ENCODE measurements at regions not wholly inside any gene's neighbourhood (a gene's known extent, or its start where the extent isn't known, plus 50 kb on each side); places are given as distances from the start of the nearest gene placed in this dataset.

DNA sequence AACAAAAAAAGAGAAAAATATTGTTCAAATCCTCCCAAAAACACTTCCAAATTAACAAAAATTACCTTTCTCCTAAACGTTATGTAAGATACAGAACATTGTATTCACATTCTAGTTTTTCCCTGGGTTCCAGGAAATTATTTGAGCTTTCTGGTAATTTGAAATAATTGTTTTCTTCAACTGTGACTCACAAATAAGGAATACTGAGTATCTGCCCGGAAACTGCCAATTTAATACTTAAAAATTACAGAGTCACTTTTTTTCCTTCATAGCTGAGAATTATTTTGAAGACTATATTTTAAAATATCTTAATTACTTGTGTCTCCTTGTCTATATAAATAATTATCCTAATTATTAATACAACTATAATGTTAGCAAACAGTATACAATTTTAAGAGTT is 709.0 kb upstream of the ARGLU1 start:
- TF ChIP-seq, protein P1, sequence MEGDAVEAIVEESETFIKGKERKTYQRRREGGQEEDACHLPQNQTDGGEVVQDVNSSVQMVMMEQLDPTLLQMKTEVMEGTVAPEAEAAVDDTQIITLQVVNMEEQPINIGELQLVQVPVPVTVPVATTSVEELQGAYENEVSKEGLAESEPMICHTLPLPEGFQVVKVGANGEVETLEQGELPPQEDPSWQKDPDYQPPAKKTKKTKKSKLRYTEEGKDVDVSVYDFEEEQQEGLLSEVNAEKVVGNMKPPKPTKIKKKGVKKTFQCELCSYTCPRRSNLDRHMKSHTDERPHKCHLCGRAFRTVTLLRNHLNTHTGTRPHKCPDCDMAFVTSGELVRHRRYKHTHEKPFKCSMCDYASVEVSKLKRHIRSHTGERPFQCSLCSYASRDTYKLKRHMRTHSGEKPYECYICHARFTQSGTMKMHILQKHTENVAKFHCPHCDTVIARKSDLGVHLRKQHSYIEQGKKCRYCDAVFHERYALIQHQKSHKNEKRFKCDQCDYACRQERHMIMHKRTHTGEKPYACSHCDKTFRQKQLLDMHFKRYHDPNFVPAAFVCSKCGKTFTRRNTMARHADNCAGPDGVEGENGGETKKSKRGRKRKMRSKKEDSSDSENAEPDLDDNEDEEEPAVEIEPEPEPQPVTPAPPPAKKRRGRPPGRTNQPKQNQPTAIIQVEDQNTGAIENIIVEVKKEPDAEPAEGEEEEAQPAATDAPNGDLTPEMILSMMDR (IDR thresholded peaks at IDR 0.05) = no peak
- TF ChIP-seq ATF1 (CRISPR knock-in tag; IDR thresholded peaks at IDR 0.05) (no peak), NFYB (CRISPR knock-in tag; conservative IDR thresholded peaks at IDR 0.05; ENCODE audit: low read depth) (no peak), ARID4B (CRISPR knock-in tag; IDR thresholded peaks at IDR 0.05; ENCODE audit: borderline replicate concordance) (no peak), ZNF219 (CRISPR knock-in tag; IDR thresholded peaks at IDR 0.05; ENCODE audit: borderline replicate concordance) (no peak)
- TF ChIP-seq, protein P2, sequence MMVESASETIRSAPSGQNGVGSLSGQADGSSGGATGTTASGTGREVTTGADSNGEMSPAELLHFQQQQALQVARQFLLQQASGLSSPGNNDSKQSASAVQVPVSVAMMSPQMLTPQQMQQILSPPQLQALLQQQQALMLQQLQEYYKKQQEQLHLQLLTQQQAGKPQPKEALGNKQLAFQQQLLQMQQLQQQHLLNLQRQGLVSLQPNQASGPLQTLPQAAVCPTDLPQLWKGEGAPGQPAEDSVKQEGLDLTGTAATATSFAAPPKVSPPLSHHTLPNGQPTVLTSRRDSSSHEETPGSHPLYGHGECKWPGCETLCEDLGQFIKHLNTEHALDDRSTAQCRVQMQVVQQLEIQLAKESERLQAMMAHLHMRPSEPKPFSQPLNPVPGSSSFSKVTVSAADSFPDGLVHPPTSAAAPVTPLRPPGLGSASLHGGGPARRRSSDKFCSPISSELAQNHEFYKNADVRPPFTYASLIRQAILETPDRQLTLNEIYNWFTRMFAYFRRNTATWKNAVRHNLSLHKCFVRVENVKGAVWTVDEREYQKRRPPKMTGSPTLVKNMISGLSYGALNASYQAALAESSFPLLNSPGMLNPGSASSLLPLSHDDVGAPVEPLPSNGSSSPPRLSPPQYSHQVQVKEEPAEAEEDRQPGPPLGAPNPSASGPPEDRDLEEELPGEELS (CRISPR knock-in tag; IDR thresholded peaks at IDR 0.05) = no peak
- TF ChIP-seq, protein P3, sequence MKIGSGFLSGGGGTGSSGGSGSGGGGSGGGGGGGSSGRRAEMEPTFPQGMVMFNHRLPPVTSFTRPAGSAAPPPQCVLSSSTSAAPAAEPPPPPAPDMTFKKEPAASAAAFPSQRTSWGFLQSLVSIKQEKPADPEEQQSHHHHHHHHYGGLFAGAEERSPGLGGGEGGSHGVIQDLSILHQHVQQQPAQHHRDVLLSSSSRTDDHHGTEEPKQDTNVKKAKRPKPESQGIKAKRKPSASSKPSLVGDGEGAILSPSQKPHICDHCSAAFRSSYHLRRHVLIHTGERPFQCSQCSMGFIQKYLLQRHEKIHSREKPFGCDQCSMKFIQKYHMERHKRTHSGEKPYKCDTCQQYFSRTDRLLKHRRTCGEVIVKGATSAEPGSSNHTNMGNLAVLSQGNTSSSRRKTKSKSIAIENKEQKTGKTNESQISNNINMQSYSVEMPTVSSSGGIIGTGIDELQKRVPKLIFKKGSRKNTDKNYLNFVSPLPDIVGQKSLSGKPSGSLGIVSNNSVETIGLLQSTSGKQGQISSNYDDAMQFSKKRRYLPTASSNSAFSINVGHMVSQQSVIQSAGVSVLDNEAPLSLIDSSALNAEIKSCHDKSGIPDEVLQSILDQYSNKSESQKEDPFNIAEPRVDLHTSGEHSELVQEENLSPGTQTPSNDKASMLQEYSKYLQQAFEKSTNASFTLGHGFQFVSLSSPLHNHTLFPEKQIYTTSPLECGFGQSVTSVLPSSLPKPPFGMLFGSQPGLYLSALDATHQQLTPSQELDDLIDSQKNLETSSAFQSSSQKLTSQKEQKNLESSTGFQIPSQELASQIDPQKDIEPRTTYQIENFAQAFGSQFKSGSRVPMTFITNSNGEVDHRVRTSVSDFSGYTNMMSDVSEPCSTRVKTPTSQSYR (CRISPR knock-in tag; IDR thresholded peaks at IDR 0.05) = no peak
